SK-N-MC (cell line): ENCODE measurements at regions not wholly inside any gene's neighbourhood (a gene's known extent, or its start where the extent isn't known, plus 50 kb on each side); places are given as distances from the start of the nearest gene placed in this dataset.

ENCODE experiments used
- DNase-seq: peaks from one replicate; pipeline ENCODE4 v3.0.0-alpha.2; 2011; ENCODE audit warnings: low read depth, low spot score
- H3K27ac ChIP-seq: fragments of 200-600 bp; sonication (generic); 2 replicates; pipeline ENCODE4 v1.5.1; 2016; ENCODE audit warnings: mixed run types
- H3K36me3 ChIP-seq: fragments of 200-600 bp; sonication (generic); 2 replicates; pipeline ENCODE4 v1.6.1; 2017; ENCODE audit warnings: antibody characterized with exemption, low read length, mixed read lengths; ENCODE audit not compliant: insufficient read depth
- H3K4me3 ChIP-seq: fragments of 200-600 bp; sonication (generic); 2 replicates; pipeline ENCODE4 v1.5.1; 2016
- H3K9ac ChIP-seq: fragments of 200-600 bp; sonication (generic); 2 replicates; pipeline ENCODE4 v1.8.0; 2017; ENCODE audit warnings: mixed run types, mixed read lengths; ENCODE audit not compliant: insufficient read length
- H3K9me3 ChIP-seq: fragments of 200-600 bp; sonication (generic); 2 replicates; pipeline ENCODE4 v1.6.1; 2017; ENCODE audit warnings: low read depth, mild to moderate bottlenecking, antibody characterized with exemption, low read length, moderate library complexity, mixed read lengths
- EZH2 ChIP-seq: fragments of 200-600 bp; sonication (generic); IDR thresholded peaks from one replicate; pipeline ENCODE4 v1.6.1; 2017; ENCODE audit warnings: antibody characterized with exemption
- FOXP2 ChIP-seq: optimal IDR thresholded peaks from 2 replicates; pipeline ENCODE3; 2011; ENCODE audit warnings: mild to moderate bottlenecking, moderate library complexity; ENCODE audit not compliant: insufficient read depth; ENCODE audit errors: extremely low read length, control extremely low read depth
- POLR2AphosphoS5 ChIP-seq: IDR thresholded peaks from 2 replicates; pipeline ENCODE4 v1.6.1; 2012; ENCODE audit warnings: mild to moderate bottlenecking, low read depth, low read length, borderline replicate concordance

- no peak for TF ChIP-seq EZH2
- no peak for TF ChIP-seq FOXP2
- no peak for TF ChIP-seq POLR2AphosphoS5
- Histone ChIP-seq H3K9ac (no peak overlapping the region), H3K27ac (peak overlapping the region; percentile 52; the same call in 1 of the 2 replicates), H3K4me3 (no peak overlapping the region), H3K36me3 (no peaks in the 10 kb centered on the region), H3K9me3 (no peaks in the 10 kb centered on the region)
- DNase-seq = no peak
Observed at GRCh38 chr11:38460896-38461295, 1862.9 kb upstream of the RAG2 start.

- Histone ChIP-seq H3K27ac (peak overlapping the region; percentile 52; the same call in 1 of the 2 replicates), H3K9ac (no peak overlapping the region), H3K4me3 (no peak overlapping the region), H3K9me3 (no peaks in the 10 kb centered on the region), H3K36me3 (no peaks in the 10 kb centered on the region)
- TF ChIP-seq FOXP2 (no peak), POLR2AphosphoS5 (no peak), EZH2 (no peak)
- no peak for DNase-seq
Observed at GRCh38 chr11:38460429-38460828, 1862.4 kb upstream of the RAG2 start.

GRCh38 chr11:38456371-38456770, 1858.3 kb upstream of the RAG2 start:
- no peak for DNase-seq

GRCh38 chr11:38448284-38448683, 1850.2 kb upstream of the RAG2 start:
- H3K27ac ChIP-seq = no peak overlapping the region
- no peaks in the 10 kb centered on the region for H3K36me3 ChIP-seq
- no peak for DNase-seq
- H3K4me3 ChIP-seq = no peak overlapping the region
- H3K9ac ChIP-seq = no peak overlapping the region
- TF ChIP-seq EZH2 = no peak
- TF ChIP-seq POLR2AphosphoS5 = no peak
- no peak for TF ChIP-seq FOXP2
- no peaks in the 10 kb centered on the region for H3K9me3 ChIP-seq

More at GRCh38 chr11:38456371-38456770, 1858.3 kb upstream of the RAG2 start:
- no peaks in the 10 kb centered on the region for H3K36me3 ChIP-seq
- H3K27ac ChIP-seq = no peak overlapping the region
- no peak for TF ChIP-seq FOXP2
- H3K9me3 ChIP-seq = no peaks in the 10 kb centered on the region
- no peak overlapping the region for H3K4me3 ChIP-seq
- no peak overlapping the region for H3K9ac ChIP-seq

GRCh38 chr11:38446336-38446735, 1848.3 kb upstream of the RAG2 start:
- no peak for DNase-seq
- TF ChIP-seq EZH2 (no peak), POLR2AphosphoS5 (no peak)

GRCh38 chr11:38438091-38438490, 1840.1 kb upstream of the RAG2 start:
- no peak overlapping the region for H3K27ac ChIP-seq
- H3K36me3 ChIP-seq = no peaks in the 10 kb centered on the region
- H3K9ac ChIP-seq = no peak overlapping the region
- H3K9me3 ChIP-seq = no peaks in the 10 kb centered on the region
- H3K4me3 ChIP-seq = no peak overlapping the region
- no peak for TF ChIP-seq EZH2
- TF ChIP-seq FOXP2 = no peak
- TF ChIP-seq POLR2AphosphoS5 = no peak
- DNase-seq = no peak

More at GRCh38 chr11:38446336-38446735, 1848.3 kb upstream of the RAG2 start:
- no peak overlapping the region for H3K9ac ChIP-seq
- no peak overlapping the region for H3K27ac ChIP-seq
- H3K9me3 ChIP-seq = no peaks in the 10 kb centered on the region
- no peak overlapping the region for H3K4me3 ChIP-seq
- no peaks in the 10 kb centered on the region for H3K36me3 ChIP-seq

- no peak for DNase-seq
- H3K27ac ChIP-seq = no peak overlapping the region
- no peaks in the 10 kb centered on the region for H3K9me3 ChIP-seq
- no peaks in the 10 kb centered on the region for H3K36me3 ChIP-seq
- no peak overlapping the region for H3K4me3 ChIP-seq
- H3K9ac ChIP-seq = no peak overlapping the region
- TF ChIP-seq POLR2AphosphoS5 = no peak
- TF ChIP-seq EZH2 = no peak
- no peak for TF ChIP-seq FOXP2
Observed at GRCh38 chr11:38425578-38425977, 1827.5 kb upstream of the RAG2 start.

- Histone ChIP-seq H3K36me3 (no peaks in the 10 kb centered on the region), H3K9ac (no peak overlapping the region), H3K27ac (no peak overlapping the region), H3K9me3 (0 out of 2 replicates have a peak, but pooled peaks cover 3% of the 10 kb centered on the region), H3K4me3 (no peak overlapping the region)
- no peak for DNase-seq
- TF ChIP-seq POLR2AphosphoS5 (no peak), EZH2 (no peak), FOXP2 (no peak)
Observed at GRCh38 chr11:38423042-38423441, 1825.0 kb upstream of the RAG2 start.

GRCh38 chr11:38416141-38416540, 1818.1 kb upstream of the RAG2 start:
- DNase-seq = no peak
- TF ChIP-seq FOXP2 (no peak), EZH2 (no peak), POLR2AphosphoS5 (no peak)
- 0 out of 2 replicates have a peak, but pooled peaks cover 3% of the 10 kb centered on the region for H3K9me3 ChIP-seq
- no peak overlapping the region for H3K9ac ChIP-seq
- H3K36me3 ChIP-seq = no peaks in the 10 kb centered on the region
- no peak overlapping the region for H3K27ac ChIP-seq
- H3K4me3 ChIP-seq = no peak overlapping the region
